ENCODE measurements at regions not wholly inside any gene's neighbourhood (a gene's known extent, or its start where the extent isn't known, plus 50 kb on each side); places are given as distances from the start of the nearest gene placed in this dataset.

DNA sequence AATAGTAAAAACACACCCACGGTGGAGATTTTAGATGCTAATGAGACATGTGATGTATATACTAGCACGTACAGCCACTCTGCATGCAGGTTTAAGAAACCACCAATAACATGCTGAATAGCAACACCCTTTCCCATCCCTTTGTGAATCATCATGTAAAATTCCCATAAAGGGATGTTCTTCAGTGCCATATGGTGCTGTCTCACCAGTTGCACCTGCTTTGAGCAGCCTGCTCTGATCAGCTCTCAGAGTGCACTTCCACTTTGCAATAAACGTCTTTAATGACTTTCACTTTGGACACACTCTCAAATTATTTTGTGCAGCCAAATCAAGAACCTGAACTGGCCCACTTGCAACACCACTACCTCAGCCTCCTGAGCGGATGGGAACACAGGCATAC lies 615.0 kb downstream of the ANKRD7 start:
- DNase-seq (ENCODE audit: low spot score): no peak
- TF ChIP-seq, protein P1, sequence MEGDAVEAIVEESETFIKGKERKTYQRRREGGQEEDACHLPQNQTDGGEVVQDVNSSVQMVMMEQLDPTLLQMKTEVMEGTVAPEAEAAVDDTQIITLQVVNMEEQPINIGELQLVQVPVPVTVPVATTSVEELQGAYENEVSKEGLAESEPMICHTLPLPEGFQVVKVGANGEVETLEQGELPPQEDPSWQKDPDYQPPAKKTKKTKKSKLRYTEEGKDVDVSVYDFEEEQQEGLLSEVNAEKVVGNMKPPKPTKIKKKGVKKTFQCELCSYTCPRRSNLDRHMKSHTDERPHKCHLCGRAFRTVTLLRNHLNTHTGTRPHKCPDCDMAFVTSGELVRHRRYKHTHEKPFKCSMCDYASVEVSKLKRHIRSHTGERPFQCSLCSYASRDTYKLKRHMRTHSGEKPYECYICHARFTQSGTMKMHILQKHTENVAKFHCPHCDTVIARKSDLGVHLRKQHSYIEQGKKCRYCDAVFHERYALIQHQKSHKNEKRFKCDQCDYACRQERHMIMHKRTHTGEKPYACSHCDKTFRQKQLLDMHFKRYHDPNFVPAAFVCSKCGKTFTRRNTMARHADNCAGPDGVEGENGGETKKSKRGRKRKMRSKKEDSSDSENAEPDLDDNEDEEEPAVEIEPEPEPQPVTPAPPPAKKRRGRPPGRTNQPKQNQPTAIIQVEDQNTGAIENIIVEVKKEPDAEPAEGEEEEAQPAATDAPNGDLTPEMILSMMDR (IDR thresholded peaks at IDR 0.05; ENCODE audit: extremely low read depth, missing control alignments): no peak

DNA sequence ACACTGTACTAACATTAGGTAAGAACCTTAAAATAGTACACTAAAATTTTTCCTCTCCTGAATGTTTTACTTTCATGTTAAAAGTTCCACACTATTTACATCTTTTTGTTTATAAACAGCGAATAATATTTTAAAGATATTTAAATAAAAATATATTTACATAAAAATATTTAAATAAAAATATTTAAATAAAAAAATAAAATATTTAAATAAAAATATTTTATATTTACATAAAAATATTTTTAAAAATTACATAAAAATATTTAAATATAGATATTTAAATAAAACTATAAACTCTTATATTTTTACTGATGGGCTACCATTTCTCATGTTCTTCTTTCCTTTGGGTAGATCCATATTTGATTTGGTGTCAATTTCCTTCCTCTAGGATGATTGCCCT lies 619.0 kb downstream of the ANKRD7 start:
- TF ChIP-seq, protein P1 (IDR thresholded peaks at IDR 0.05; ENCODE audit: extremely low read depth, missing control alignments): no peak
- DNase-seq (ENCODE audit: low spot score): no peak

DNA sequence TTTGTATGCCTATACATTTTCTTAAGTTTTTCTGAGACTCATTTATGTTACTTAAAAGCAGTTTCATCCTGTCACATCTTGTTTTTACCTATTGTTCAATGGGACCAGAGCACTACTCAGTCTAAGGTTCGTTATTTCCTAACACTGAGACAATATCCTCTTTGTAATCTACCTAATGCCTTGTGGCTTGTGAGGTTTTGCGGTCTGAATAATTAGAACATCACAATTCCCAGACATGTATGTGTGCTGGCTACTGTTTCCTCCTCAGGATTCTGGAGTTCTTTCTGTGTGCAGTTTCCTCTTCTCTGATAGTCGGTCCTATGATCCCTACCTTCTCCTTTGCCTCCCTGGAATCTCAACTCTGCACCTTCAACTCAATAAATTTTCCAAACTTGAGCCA lies 620.2 kb downstream of the ANKRD7 start:
- no peak for DNase-seq (ENCODE audit: low spot score)
- TF ChIP-seq, protein P1 (IDR thresholded peaks at IDR 0.05; ENCODE audit: extremely low read depth, missing control alignments): no peak

DNA sequence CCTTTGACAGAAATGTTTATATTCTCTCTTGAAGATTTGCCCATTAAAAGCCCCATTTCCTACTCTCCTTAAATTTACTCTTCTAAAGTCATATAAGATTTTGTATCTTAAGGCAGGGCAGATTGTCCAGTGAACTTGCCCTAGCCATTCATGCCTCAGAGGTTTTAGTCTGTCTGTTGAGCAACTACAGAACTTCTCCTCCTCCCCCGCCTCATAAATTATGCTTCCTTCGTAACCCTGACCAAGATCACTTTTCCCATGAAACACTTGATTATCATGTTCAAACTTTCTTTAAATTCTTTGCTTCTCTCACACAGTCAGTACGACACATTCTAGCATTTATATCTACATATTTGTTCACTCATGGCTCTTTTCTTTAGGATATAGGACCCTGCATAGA lies 621.3 kb downstream of the ANKRD7 start:
- TF ChIP-seq, protein P1 (IDR thresholded peaks at IDR 0.05; ENCODE audit: extremely low read depth, missing control alignments): no peak
- no peak for DNase-seq (ENCODE audit: low spot score)

DNA sequence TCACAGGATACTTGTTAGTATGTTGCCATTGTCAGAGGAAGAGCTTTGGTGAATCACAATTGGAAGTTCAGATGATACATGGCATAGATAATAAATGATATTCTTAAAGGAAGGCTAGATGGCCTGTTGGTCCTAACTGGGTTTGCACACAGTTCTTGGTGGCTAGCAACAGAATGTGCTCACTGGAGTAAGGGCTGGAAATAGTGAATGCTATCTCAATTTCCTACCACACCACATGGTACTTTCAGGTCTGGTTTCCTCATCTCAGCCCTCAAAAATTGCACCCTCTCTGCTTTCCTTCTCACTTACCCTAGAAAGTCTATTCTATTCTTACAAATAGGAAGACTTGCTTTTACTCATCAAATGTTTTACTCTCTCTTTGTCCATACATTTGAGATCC lies 622.5 kb downstream of the ANKRD7 start:
- DNase-seq (ENCODE audit: low spot score): no peak
- TF ChIP-seq, protein P1 (IDR thresholded peaks at IDR 0.05; ENCODE audit: extremely low read depth, missing control alignments): no peak

DNA sequence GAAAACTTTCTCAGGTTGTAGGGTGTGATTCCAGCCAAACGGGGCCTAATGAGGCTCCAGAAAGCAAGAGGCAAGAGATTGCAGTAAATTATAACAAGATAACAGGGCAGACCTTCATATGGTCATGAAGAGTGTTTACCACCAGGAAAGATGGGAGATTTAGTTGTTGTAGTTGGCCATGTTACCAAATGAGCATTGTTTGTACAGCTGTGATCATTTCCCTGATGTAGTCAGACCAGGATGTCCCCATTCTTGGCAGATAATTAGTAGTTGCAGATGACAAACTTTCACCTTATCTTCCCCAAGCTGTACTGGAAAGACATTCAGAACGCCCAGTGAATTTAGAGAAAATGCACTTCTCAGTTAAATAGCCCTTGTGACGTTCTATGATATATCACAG lies 630.8 kb downstream of the ANKRD7 start:
- TF ChIP-seq, protein P1 (IDR thresholded peaks at IDR 0.05; ENCODE audit: extremely low read depth, missing control alignments): no peak
- DNase-seq (ENCODE audit: low spot score): no peak

DNA sequence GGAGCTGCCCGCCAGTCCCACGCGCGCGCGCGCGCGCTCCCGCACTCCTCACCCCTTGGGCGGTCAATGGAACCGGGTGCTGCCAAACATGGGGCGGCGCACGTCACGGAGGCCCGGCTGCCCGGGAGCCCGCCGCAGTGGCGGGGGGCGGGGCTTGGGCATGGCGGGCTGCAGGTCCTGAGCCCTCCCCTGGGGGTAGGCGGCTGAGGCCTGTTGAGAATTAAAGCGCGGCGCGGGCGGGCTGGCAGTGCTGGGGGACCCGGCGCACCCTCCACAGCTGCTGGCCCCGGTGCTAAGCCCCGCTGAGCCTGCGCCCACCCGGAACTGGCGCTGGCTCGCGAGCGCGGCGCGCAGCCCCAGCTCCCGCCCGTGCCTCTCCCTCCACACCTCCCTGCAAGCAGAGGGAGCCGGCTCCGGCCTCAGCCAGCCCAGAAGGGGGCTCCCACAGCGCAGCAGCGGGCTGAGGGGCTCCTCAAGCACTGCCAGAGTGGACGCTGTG lies 634.2 kb downstream of the ANKRD7 start:
- TF ChIP-seq, protein P1 (IDR thresholded peaks at IDR 0.05; ENCODE audit: extremely low read depth, missing control alignments): no peak
- DNase-seq (ENCODE audit: low spot score): no peak
